H1 (cell line): ENCODE measurements at regions not wholly inside any gene's neighbourhood (a gene's known extent, or its start where the extent isn't known, plus 50 kb on each side); places are given as distances from the start of the nearest gene placed in this dataset.

Experiments
- CTCF ChIA-PET: fragments of 300-600 bp; sonication (Branson Sonifier 250); formaldehyde crosslinking; loops from one replicate; lab custom pipeline; 2021; ENCODE audit not compliant: partially characterized antibody; lab: Charles Lee
- POLR2A ChIA-PET: fragments of 300-600 bp; sonication (Branson Sonifier 250); formaldehyde crosslinking; loops from one replicate; lab custom pipeline; 2021; ENCODE audit warnings: inconsistent platforms; ENCODE audit not compliant: partially characterized antibody; lab: Charles Lee
- DNase-seq, 2 experiments: peaks; one replicate each; pipeline versions ENCODE4 v3.0.0 to v3.0.0-alpha.2; 2010 to 2022; ENCODE audit warnings: low spot score in 2 of 2, low read depth in 1 of 2, mixed read lengths in 1 of 2
- FAIRE-seq: peaks from 2 replicates; lab custom pipeline; 2011; peaks lifted over from hg19 to GRCh38; lab: Jason Lieb, UNC
- H2AFZ ChIP-seq: 2 replicates; pipeline ENCODE4 v1.8.1; 2012; ENCODE audit warnings: low read length, inconsistent platforms
- H2AK5ac ChIP-seq: 2 replicates; pipeline ENCODE4 v1.6.1; 2013; ENCODE audit warnings: low read depth, low read length
- H2BK120ac ChIP-seq: replicated peaks from 2 replicates; pipeline ENCODE3; 2013; ENCODE audit warnings: low read depth, low read length, inconsistent platforms
- H2BK12ac ChIP-seq: 2 replicates; pipeline ENCODE4 v1.6.1; 2013; ENCODE audit warnings: low read depth, low read length
- H2BK15ac ChIP-seq: 2 replicates; pipeline ENCODE4 v1.6.1; 2013; ENCODE audit warnings: low read length
- H2BK20ac ChIP-seq: 2 replicates; pipeline ENCODE4 v1.6.1; 2013; ENCODE audit warnings: low read length
- H2BK5ac ChIP-seq: 2 replicates; pipeline ENCODE4 v1.6.1; 2013; ENCODE audit warnings: low read depth, low read length
- H3K14ac ChIP-seq: 2 replicates; pipeline ENCODE4 v1.6.1; 2013; ENCODE audit warnings: inconsistent platforms; ENCODE audit not compliant: insufficient read length
- H3K18ac ChIP-seq: 2 replicates; pipeline ENCODE4 v1.6.1; 2013; ENCODE audit warnings: low read length; ENCODE audit errors: extremely low read depth
- H3K23ac ChIP-seq: 2 replicates; pipeline ENCODE4 v1.6.1; 2013; ENCODE audit warnings: inconsistent platforms; ENCODE audit not compliant: insufficient read length
- H3K23me2 ChIP-seq: 2 replicates; pipeline ENCODE4 v1.6.1; 2013; ENCODE audit warnings: low read depth, low read length
- H3K27ac ChIP-seq: 2 replicates; pipeline ENCODE4 v1.6.1; 2011; ENCODE audit warnings: low read depth, low read length, inconsistent platforms
- H3K27me3 ChIP-seq, 4 experiments: replicated peaks in 1 of 4; 1 replicate in 1 of 4; 2 replicates in 3 of 4; pipeline versions ENCODE4 v1.6.1 to v1.8.1; 2011 to 2013; ENCODE audit warnings: low read length in 3 of 4, mild to moderate bottlenecking in 3 of 4, inconsistent platforms in 2 of 4, mixed read lengths in 2 of 4, moderate library complexity in 1 of 4; ENCODE audit not compliant: control insufficient read depth in 3 of 4, insufficient read depth in 3 of 4; ENCODE audit errors: extremely low read depth in 1 of 4
- H3K36me3 ChIP-seq, 4 experiments: 2 replicates each; pipeline versions ENCODE4 v1.6.1 to v1.8.1; 2011 to 2013; ENCODE audit warnings: mild to moderate bottlenecking in 4 of 4, low read length in 3 of 4, moderate library complexity in 2 of 4, control low read depth in 1 of 4, inconsistent platforms in 1 of 4; ENCODE audit not compliant: insufficient read depth in 4 of 4, control insufficient read depth in 2 of 4
- H3K4ac ChIP-seq: replicated peaks from 2 replicates; pipeline ENCODE3; 2013; ENCODE audit warnings: low read length, low read depth, mixed read lengths, inconsistent platforms; ENCODE audit not compliant: insufficient read length
- H3K4me1 ChIP-seq, 4 experiments: replicated peaks in 1 of 4; 1 replicate in 1 of 4; 2 replicates in 3 of 4; pipeline versions ENCODE4 v1.6.1 to v1.8.1; 2011 to 2013; ENCODE audit warnings: low read length in 3 of 4, inconsistent platforms in 2 of 4, mixed read lengths in 1 of 4; ENCODE audit not compliant: insufficient read depth in 4 of 4, control insufficient read depth in 3 of 4
- H3K4me2 ChIP-seq, 2 experiments: 2 replicates each; pipeline versions ENCODE4 v1.6.1 to v1.8.1; 2011 to 2013; ENCODE audit warnings: low read depth in 2 of 2, low read length in 2 of 2, control low read depth in 1 of 2, inconsistent platforms in 1 of 2, mild to moderate bottlenecking in 1 of 2; ENCODE audit not compliant: insufficient read depth in 1 of 2
- H3K4me3 ChIP-seq, 4 experiments: fragments of 200-600, 300-600 bp in 1 of 4; sonication (generic), shearing (Covaris generic), sonication (Bioruptor Twin) in 1 of 4; 2 replicates each; pipeline versions ENCODE4 v1.5.1 to v1.8.1; 2011 to 2016; ENCODE audit warnings: low read length in 4 of 4, low read depth in 3 of 4, control low read depth in 2 of 4, inconsistent platforms in 2 of 4, mild to moderate bottlenecking in 2 of 4, mixed read lengths in 1 of 4, moderate library complexity in 1 of 4; ENCODE audit not compliant: insufficient read depth in 2 of 4; ENCODE audit errors: extremely low read depth in 1 of 4
- H3K56ac ChIP-seq: replicated peaks from 2 replicates; pipeline ENCODE3; 2013; ENCODE audit warnings: low read depth, mild to moderate bottlenecking, mixed read lengths, low read length, inconsistent platforms; ENCODE audit not compliant: insufficient read length
- H3K79me1 ChIP-seq: 2 replicates; pipeline ENCODE4 v1.6.1; 2013; ENCODE audit warnings: low read depth, low read length, control low read depth
- H3K79me2 ChIP-seq, 2 experiments: 2 replicates each; pipeline versions ENCODE4 v1.6.1 to v1.8.1; 2012 to 2013; ENCODE audit warnings: low read length in 2 of 2, mild to moderate bottlenecking in 2 of 2, inconsistent platforms in 1 of 2; ENCODE audit not compliant: insufficient read depth in 2 of 2, control insufficient read depth in 1 of 2
- H3K9ac ChIP-seq, 4 experiments: replicated peaks in 1 of 4; 1 replicate in 1 of 4; 2 replicates in 3 of 4; pipeline versions ENCODE4 v1.6.1 to v1.8.1; 2011 to 2013; ENCODE audit warnings: low read depth in 3 of 4, low read length in 3 of 4, control low read depth in 2 of 4, mild to moderate bottlenecking in 2 of 4, moderate library complexity in 2 of 4, inconsistent platforms in 1 of 4; ENCODE audit errors: extremely low read depth in 1 of 4
- H3K9me3 ChIP-seq, 2 experiments: 2 replicates each; pipeline versions ENCODE4 v1.6.1 to v1.8.1; 2012 to 2013; ENCODE audit warnings: mild to moderate bottlenecking in 2 of 2, moderate library complexity in 2 of 2, control low read depth in 1 of 2, inconsistent platforms in 1 of 2, low read depth in 1 of 2, low read length in 1 of 2, mixed read lengths in 1 of 2; ENCODE audit not compliant: insufficient read depth in 2 of 2
- H4K20me1 ChIP-seq, 2 experiments: replicated peaks in 1 of 2; 2 replicates each; pipeline versions ENCODE3 to v1.8.1; 2011 to 2013; ENCODE audit warnings: inconsistent platforms in 2 of 2, low read length in 2 of 2, mild to moderate bottlenecking in 1 of 2; ENCODE audit not compliant: insufficient read depth in 2 of 2, control insufficient read depth in 1 of 2
- H4K5ac ChIP-seq: 2 replicates; pipeline ENCODE4 v1.6.1; 2013; ENCODE audit warnings: low read length, low read depth, mixed read lengths, inconsistent platforms; ENCODE audit not compliant: insufficient read length
- H4K8ac ChIP-seq: 2 replicates; pipeline ENCODE4 v1.8.0; 2013; ENCODE audit warnings: mild to moderate bottlenecking, moderate library complexity, low read length, inconsistent platforms; ENCODE audit not compliant: insufficient read depth; ENCODE audit errors: extremely low read depth
- H4K91ac ChIP-seq: replicated peaks from 2 replicates; pipeline ENCODE3; 2013; ENCODE audit warnings: low read length, mixed read lengths, inconsistent platforms; ENCODE audit not compliant: insufficient read length
- BRCA1 ChIP-seq: IDR thresholded peaks from 2 replicates; pipeline ENCODE4 v1.6.1; 2012; ENCODE audit warnings: low read depth, low read length, improper control_type of control experiment
- CBX5 ChIP-seq: fragments of 300-800, 300-1000 bp; sonication (generic); IDR thresholded peaks from 2 replicates; pipeline ENCODE4 v1.7.1; 2016; ENCODE audit warnings: antibody characterized with exemption, low read length, low read depth
- EGR1 ChIP-seq: IDR thresholded peaks from 2 replicates; pipeline ENCODE4 v1.6.1; 2011; ENCODE audit warnings: low read depth, low read length, borderline replicate concordance
- EZH2 ChIP-seq: fragments of 200-600 bp; sonication (generic); IDR thresholded peaks from 2 replicates; pipeline ENCODE4 v1.7.1; 2012; ENCODE audit warnings: low read depth, mild to moderate bottlenecking, moderate library complexity, low read length, inconsistent platforms; ENCODE audit not compliant: severe bottlenecking
- FOSL1 ChIP-seq: IDR thresholded peaks from 2 replicates; pipeline ENCODE4 v1.6.1; 2011; ENCODE audit warnings: mild to moderate bottlenecking, low read depth, low read length, moderate library complexity; ENCODE audit not compliant: insufficient read depth
- GTF2F1 ChIP-seq: IDR thresholded peaks from 2 replicates; pipeline ENCODE4 v1.6.1; 2012; ENCODE audit warnings: low read depth, low read length, improper control_type of control experiment, borderline replicate concordance
- JUN ChIP-seq: IDR thresholded peaks from 2 replicates; pipeline ENCODE4 v1.6.1; 2011; ENCODE audit warnings: low read depth, mild to moderate bottlenecking, improper control_type of control experiment, low read length
- JUND ChIP-seq: IDR thresholded peaks from 2 replicates; pipeline ENCODE4 v1.6.1; 2011; ENCODE audit warnings: mild to moderate bottlenecking, improper control_type of control experiment, low read length
- MAX ChIP-seq: IDR thresholded peaks from 2 replicates; pipeline ENCODE4 v1.6.1; 2012; ENCODE audit warnings: inconsistent platforms
- POU5F1 ChIP-seq: IDR thresholded peaks from 2 replicates; pipeline ENCODE4 v1.6.1; 2011; ENCODE audit warnings: low read depth, mild to moderate bottlenecking, low read length, moderate library complexity
- SIN3A ChIP-seq, 2 experiments: IDR thresholded peaks in 1 of 2; conservative IDR thresholded peaks in 1 of 2; 2 replicates each; pipeline ENCODE4 v1.6.1; 2011 to 2012; ENCODE audit warnings: low read length in 2 of 2, improper control_type of control experiment in 1 of 2, low read depth in 1 of 2, mild to moderate bottlenecking in 1 of 2
- WGBS, 2 experiments: shearing (Covaris generic) in 1 of 2; methylation state at CpG; one replicate each; pipeline versions ENCODE4 v1.1.6 to v1.1.7; 2013 to 2015; ENCODE audit warnings: low lambda C conversion rate in 2 of 2, mixed read lengths in 2 of 2, inconsistent platforms in 1 of 2, low coverage in 1 of 2, missing lambda C conversion rate in 1 of 2; ENCODE audit not compliant: insufficient replicate concordance in 2 of 2, insufficient coverage in 1 of 2, insufficient read length in 1 of 2; ENCODE audit errors: extremely low coverage in 1 of 2, missing lambda C conversion rate in 1 of 2; 5-methylcytosine and 5-hydroxymethylcytosine counted together
- TF ChIP-seq, protein P1 (sequence below): IDR thresholded peaks from 2 replicates; pipeline ENCODE4 v1.6.1; 2012; ENCODE audit warnings: inconsistent platforms

DNA sequence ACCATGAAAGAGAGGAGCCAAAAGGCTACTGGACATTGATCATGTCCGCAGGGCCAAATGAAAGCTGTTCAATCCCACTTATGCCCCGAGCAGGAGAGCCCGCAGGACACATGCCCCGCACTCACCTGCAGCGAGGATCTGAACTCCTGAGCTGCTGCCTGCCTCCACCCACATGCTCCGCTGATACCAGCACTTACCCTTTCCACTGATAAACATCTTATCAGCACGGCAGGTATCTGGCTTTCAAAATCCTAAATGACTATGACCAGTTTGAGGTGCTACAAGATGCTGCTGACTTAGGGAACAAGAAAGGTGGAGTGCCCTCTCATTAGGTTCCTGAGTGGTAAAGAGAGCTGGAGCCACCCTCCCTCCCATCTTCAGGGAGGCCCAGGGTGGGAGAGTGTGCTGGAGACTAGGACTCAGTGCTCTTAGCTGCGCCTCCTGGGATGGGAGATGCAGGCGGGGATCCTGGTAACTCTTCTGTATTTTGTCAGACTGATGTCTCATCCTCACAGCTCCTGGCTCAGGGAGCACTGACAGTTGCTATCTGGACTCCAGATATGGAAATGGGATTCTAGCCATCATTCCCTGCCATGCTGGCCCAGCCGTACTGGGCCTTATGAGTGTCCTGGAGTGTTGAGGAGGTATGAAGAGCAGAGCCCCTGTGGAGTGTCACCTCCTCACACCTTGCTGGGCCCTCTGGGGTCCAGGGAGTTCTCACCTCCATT lies 86.4 kb upstream of the F3 start:
- Histone ChIP-seq H3K79me2 (no peaks in the 10 kb centered on the region), H3K27me3 (peaks cover 0 to 6% (median 1%) of the 10 kb centered on the region in 4 experiments; a peak in 3 of 7 replicates), H2BK12ac (no peak overlapping the region), H3K9me3 (no peaks in the 10 kb centered on the region), H2BK5ac (0 out of 2 replicates have a peak overlapping the region, but pooled peaks have one; percentile 8), H3K14ac (no peak overlapping the region), H4K91ac (no peak overlapping the region), H3K4me3 (no peak overlapping the region), H3K9ac (no peak overlapping the region), H2BK120ac (no peak overlapping the region), H4K8ac (no peak overlapping the region), H2BK15ac (no peak overlapping the region), H3K23me2 (no peaks in the 10 kb centered on the region), H3K79me1 (no peaks in the 10 kb centered on the region), H3K4ac (no peak overlapping the region), H3K27ac (no peak overlapping the region), H2BK20ac (no peak overlapping the region), H3K36me3 (no peaks in the 10 kb centered on the region), H3K23ac (no peak overlapping the region), H4K5ac (no peak overlapping the region), H3K56ac (no peak overlapping the region), H2AFZ (no peak overlapping the region), H3K4me1 (peaks cover 17 to 22% (median 19%) of the 10 kb centered on the region in 4 experiments), H3K4me2 (no peak overlapping the region), H3K18ac (no peak overlapping the region), H4K20me1 (no peaks in the 10 kb centered on the region), H2AK5ac (no peak overlapping the region)
- FAIRE-seq (no peak), DNase-seq (no peak)
- ChIA-PET CTCF (interaction anchor here (0.6 to 1.2 kb wide), 2 partner anchors 23 to 112 kb away, joined by 3 read pairs; no protein-coding TSS in a partner anchor), POLR2A (no interaction called here)
- 88% methylated on average over 10 of the region's 10 CpGs; no CpG with 5 or more reads in 1 of the 2 experiments for WGBS, 2 experiments
- TF ChIP-seq EZH2 (no peak), GTF2F1 (no peak), JUND (no peak), MAX (no peak), EGR1 (no peak), FOSL1 (no peak), JUN (no peak), POU5F1 (no peak), SIN3A (conservative IDR thresholded peaks at IDR 0.05 in 1 of 2, IDR thresholded peaks at IDR 0.05 in 1 of 2; ENCODE audit: low read depth in 1 of 2, low read length in 2 of 2) (no peak), BRCA1 (no peak), CBX5 (no peak)
- TF ChIP-seq, protein P1, sequence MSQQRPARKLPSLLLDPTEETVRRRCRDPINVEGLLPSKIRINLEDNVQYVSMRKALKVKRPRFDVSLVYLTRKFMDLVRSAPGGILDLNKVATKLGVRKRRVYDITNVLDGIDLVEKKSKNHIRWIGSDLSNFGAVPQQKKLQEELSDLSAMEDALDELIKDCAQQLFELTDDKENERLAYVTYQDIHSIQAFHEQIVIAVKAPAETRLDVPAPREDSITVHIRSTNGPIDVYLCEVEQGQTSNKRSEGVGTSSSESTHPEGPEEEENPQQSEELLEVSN = no peak
